Adipocyte (in vitro differentiated cells): ENCODE measurements at regions not wholly inside any gene's neighbourhood (a gene's known extent, or its start where the extent isn't known, plus 50 kb on each side); places are given as distances from the start of the nearest gene placed in this dataset.
"Not testable (repeated sequence)": the region's sequence is repeated elsewhere in the genome, so short reads cannot be mapped to it uniquely, and the experiment has no call there.

ENCODE experiments used
- DNase-seq: peaks from one replicate; pipeline ENCODE4 v3.0.0-alpha.2; 2015; ENCODE audit warnings: low read depth
- H3K27me3 ChIP-seq: replicated peaks from 2 replicates; pipeline ENCODE4 v1.7.0; 2013; ENCODE audit warnings: mild to moderate bottlenecking, low read length, moderate library complexity; ENCODE audit not compliant: control insufficient read depth, insufficient read depth
- H3K36me3 ChIP-seq: 2 replicates; pipeline ENCODE4 v1.7.0; 2013; ENCODE audit warnings: low read length, mild to moderate bottlenecking, moderate library complexity; ENCODE audit not compliant: control insufficient read depth, insufficient read depth, severe bottlenecking
- H3K4me1 ChIP-seq: 2 replicates; pipeline ENCODE4 v1.7.0; 2013; ENCODE audit warnings: mild to moderate bottlenecking, low read length, moderate library complexity; ENCODE audit not compliant: control insufficient read depth, insufficient read depth
- H3K4me3 ChIP-seq: 2 replicates; pipeline ENCODE4 v1.7.0; 2013; ENCODE audit warnings: mild to moderate bottlenecking, low read length, moderate library complexity
- H3K9ac ChIP-seq: 2 replicates; pipeline ENCODE4 v1.7.0; 2013; ENCODE audit warnings: mild to moderate bottlenecking, low read length, moderate library complexity
- H3K9me3 ChIP-seq: 2 replicates; pipeline ENCODE4 v1.7.0; 2013; ENCODE audit warnings: mild to moderate bottlenecking, low read length, moderate library complexity; ENCODE audit not compliant: control insufficient read depth

- DNase-seq: no peak
Observed at GRCh38 chr20:60782959-60783625, 469.0 kb upstream of the CDH4 start.

GRCh38 chr20:60785301-60785700 is 466.8 kb upstream of the CDH4 start:
- peaks cover 5% of the 10 kb centered on the region for H3K9me3 ChIP-seq
- DNase-seq: no peak
- peaks cover 7% of the 10 kb centered on the region for H3K27me3 ChIP-seq
- H3K4me3 ChIP-seq: no peak overlapping the region
- no peak overlapping the region for H3K9ac ChIP-seq
- H3K4me1 ChIP-seq: no peaks in the 10 kb centered on the region
- no peaks in the 10 kb centered on the region for H3K36me3 ChIP-seq

More at GRCh38 chr20:60782959-60783625, 469.0 kb upstream of the CDH4 start:
- Histone ChIP-seq H3K9me3 (peaks cover 14% of the 10 kb centered on the region), H3K4me1 (no peaks in the 10 kb centered on the region), H3K4me3 (no peak overlapping the region), H3K36me3 (no peaks in the 10 kb centered on the region), H3K9ac (no peak overlapping the region), H3K27me3 (peaks cover 4% of the 10 kb centered on the region)

GRCh38 chr20:60785785-60786184 is 466.3 kb upstream of the CDH4 start:
- Histone ChIP-seq H3K27me3 (peaks cover 10% of the 10 kb centered on the region), H3K36me3 (no peaks in the 10 kb centered on the region), H3K9ac (no peak overlapping the region), H3K9me3 (peaks cover 5% of the 10 kb centered on the region), H3K4me3 (no peak overlapping the region), H3K4me1 (no peaks in the 10 kb centered on the region)
- no peak for DNase-seq

GRCh38 chr20:60786686-60787217 is 465.3 kb upstream of the CDH4 start:
- no peaks in the 10 kb centered on the region for H3K4me1 ChIP-seq
- no peak overlapping the region for H3K4me3 ChIP-seq
- no peaks in the 10 kb centered on the region for H3K36me3 ChIP-seq
- H3K9me3 ChIP-seq: peaks cover 5% of the 10 kb centered on the region
- H3K27me3 ChIP-seq: peaks cover 20% of the 10 kb centered on the region
- no peak for DNase-seq
- no peak overlapping the region for H3K9ac ChIP-seq

- Histone ChIP-seq H3K4me3 (no peak overlapping the region), H3K9ac (no peak overlapping the region), H3K27me3 (peaks cover 23% of the 10 kb centered on the region), H3K9me3 (peaks cover 5% of the 10 kb centered on the region), H3K36me3 (no peaks in the 10 kb centered on the region), H3K4me1 (no peaks in the 10 kb centered on the region)
- no peak for DNase-seq
Observed at GRCh38 chr20:60787276-60787675, 464.8 kb upstream of the CDH4 start.

- DNase-seq: no peak
- Histone ChIP-seq H3K9ac (no peak overlapping the region), H3K36me3 (no peaks in the 10 kb centered on the region), H3K27me3 (peaks cover 24% of the 10 kb centered on the region), H3K9me3 (peaks cover 5% of the 10 kb centered on the region), H3K4me3 (no peak overlapping the region), H3K4me1 (no peaks in the 10 kb centered on the region)
Observed at GRCh38 chr20:60788070-60788469, 464.0 kb upstream of the CDH4 start.

- H3K9ac ChIP-seq: no peak overlapping the region
- no peaks in the 10 kb centered on the region for H3K4me1 ChIP-seq
- DNase-seq: no peak
- H3K36me3 ChIP-seq: no peaks in the 10 kb centered on the region
- H3K4me3 ChIP-seq: no peak overlapping the region
- peaks cover 5% of the 10 kb centered on the region for H3K9me3 ChIP-seq
- H3K27me3 ChIP-seq: peaks cover 29% of the 10 kb centered on the region
Observed at GRCh38 chr20:60789399-60789798, 462.7 kb upstream of the CDH4 start.

- H3K9ac ChIP-seq, H3K4me1 ChIP-seq, DNase-seq, H3K36me3 ChIP-seq, H3K4me3 ChIP-seq, H3K9me3 ChIP-seq: not testable (repeated sequence)
- H3K27me3 ChIP-seq: peaks cover 29% of the 10 kb centered on the region
Observed at GRCh38 chr20:60790339-60790738, 461.7 kb upstream of the CDH4 start.

- no peak for DNase-seq
- Histone ChIP-seq H3K4me1 (no peaks in the 10 kb centered on the region), H3K27me3 (peaks cover 29% of the 10 kb centered on the region)
Observed at GRCh38 chr20:60791823-60792222, 460.2 kb upstream of the CDH4 start.

GRCh38 chr20:60792941-60793340 is 459.1 kb upstream of the CDH4 start:
- Histone ChIP-seq H3K36me3 (no peaks in the 10 kb centered on the region), H3K9me3 (peaks cover 5% of the 10 kb centered on the region), H3K4me1 (no peaks in the 10 kb centered on the region), H3K4me3 (no peak overlapping the region), H3K27me3 (peaks cover 29% of the 10 kb centered on the region), H3K9ac (no peak overlapping the region)
- no peak for DNase-seq

More at GRCh38 chr20:60791823-60792222, 460.2 kb upstream of the CDH4 start:
- H3K9me3 ChIP-seq: peaks cover 5% of the 10 kb centered on the region
- no peak overlapping the region for H3K9ac ChIP-seq
- no peaks in the 10 kb centered on the region for H3K36me3 ChIP-seq
- no peak overlapping the region for H3K4me3 ChIP-seq

- peaks cover 2% of the 10 kb centered on the region for H3K9me3 ChIP-seq
- H3K27me3 ChIP-seq: peaks cover 26% of the 10 kb centered on the region
- H3K4me1 ChIP-seq: no peaks in the 10 kb centered on the region
- no peaks in the 10 kb centered on the region for H3K36me3 ChIP-seq
- H3K9ac ChIP-seq: no peak overlapping the region
- DNase-seq: no peak
- H3K4me3 ChIP-seq: no peak overlapping the region
Observed at GRCh38 chr20:60794674-60795073, 457.4 kb upstream of the CDH4 start.

GRCh38 chr20:60795651-60796050 is 456.4 kb upstream of the CDH4 start:
- no peaks in the 10 kb centered on the region for H3K4me1 ChIP-seq
- H3K9ac ChIP-seq: no peak overlapping the region
- H3K9me3 ChIP-seq: peaks cover 8% of the 10 kb centered on the region
- no peak overlapping the region for H3K4me3 ChIP-seq
- H3K27me3 ChIP-seq: peaks cover 23% of the 10 kb centered on the region
- DNase-seq: no peak
- no peaks in the 10 kb centered on the region for H3K36me3 ChIP-seq
